HG03135 (cell line): ENCODE measurements at regions not wholly inside any gene's neighbourhood (a gene's known extent, or its start where the extent isn't known, plus 50 kb on each side); places are given as distances from the start of the nearest gene placed in this dataset.
"Not testable (repeated sequence)": the region's sequence is repeated elsewhere in the genome, so short reads cannot be mapped to it uniquely, and the experiment has no call there.

ENCODE experiments used
- ATAC-seq: cut with Tn5 transposase; IDR thresholded peaks from one replicate; pipeline ENCODE4 v1.9.1; 2021; ENCODE audit warnings: mild to moderate bottlenecking, moderate library complexity; ENCODE audit not compliant: unreplicated experiment

GRCh38 chr7:149930374-149931068 is 56.8 kb downstream of the ATP6V0E2 start:
- ATAC-seq, result not testable (repeated sequence)

- ATAC-seq, result not testable (repeated sequence)
Observed at GRCh38 chr7:149933776-149934175, 60.0 kb downstream of the ATP6V0E2 start.

GRCh38 chr7:149947346-149947745 is 73.6 kb downstream of the ATP6V0E2 start:
- ATAC-seq, result not testable (repeated sequence)

DNA sequence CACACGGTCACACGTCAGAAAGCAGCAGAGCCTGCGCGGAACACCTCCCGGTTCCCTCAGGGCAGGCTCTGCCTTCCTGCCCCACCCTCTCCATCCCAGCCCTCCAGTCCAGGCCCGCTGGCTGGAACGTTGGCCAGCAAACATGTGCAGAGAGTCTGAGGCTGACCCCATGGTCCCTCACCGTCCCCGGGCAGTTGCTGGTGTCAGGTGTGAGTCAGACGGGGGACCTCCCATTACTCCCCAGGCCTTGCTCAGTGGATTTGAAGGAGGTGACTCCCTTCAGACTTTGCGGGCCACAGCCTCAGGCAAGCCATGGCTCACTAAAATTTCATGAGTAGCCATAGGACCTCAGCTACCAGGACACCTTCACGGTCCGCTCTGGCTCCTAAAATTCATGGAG is 74.7 kb downstream of the ATP6V0E2 start:
- not testable (repeated sequence) for ATAC-seq

DNA sequence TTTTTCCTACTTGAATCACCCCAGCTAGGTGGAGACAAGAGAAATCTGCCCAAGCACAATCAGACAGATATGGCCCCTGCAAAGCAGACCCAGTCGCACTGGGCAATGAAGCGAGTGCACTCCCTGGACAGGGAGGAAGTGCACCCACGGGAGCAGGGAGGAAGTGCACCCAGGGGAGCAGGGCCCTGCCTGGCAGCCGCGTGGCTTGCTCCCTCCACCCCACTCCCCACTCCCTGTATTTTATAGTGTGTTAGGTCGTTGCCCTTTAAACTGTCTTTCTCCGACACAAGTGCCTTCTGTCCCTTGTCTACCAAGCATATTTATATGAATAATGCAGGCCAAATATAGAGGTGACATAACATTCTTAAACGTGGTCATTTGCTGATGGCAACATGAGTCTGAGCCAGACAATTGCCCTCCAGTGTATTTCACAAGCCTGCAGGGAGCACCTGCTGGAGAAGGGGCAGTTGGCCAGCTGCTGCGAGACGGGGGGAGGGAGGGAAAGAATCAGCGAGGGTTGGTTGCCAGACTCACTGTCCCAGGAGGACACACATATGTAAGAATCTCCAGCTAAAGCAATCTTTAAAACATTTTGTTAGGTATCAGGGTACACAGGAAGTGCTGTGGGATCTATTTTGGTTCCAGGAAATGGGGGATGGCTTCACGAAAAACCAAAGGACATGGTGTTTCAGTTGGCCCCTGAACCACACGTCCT is 76.3 kb downstream of the ATP6V0E2 start:
- ATAC-seq, result not testable (repeated sequence)

DNA sequence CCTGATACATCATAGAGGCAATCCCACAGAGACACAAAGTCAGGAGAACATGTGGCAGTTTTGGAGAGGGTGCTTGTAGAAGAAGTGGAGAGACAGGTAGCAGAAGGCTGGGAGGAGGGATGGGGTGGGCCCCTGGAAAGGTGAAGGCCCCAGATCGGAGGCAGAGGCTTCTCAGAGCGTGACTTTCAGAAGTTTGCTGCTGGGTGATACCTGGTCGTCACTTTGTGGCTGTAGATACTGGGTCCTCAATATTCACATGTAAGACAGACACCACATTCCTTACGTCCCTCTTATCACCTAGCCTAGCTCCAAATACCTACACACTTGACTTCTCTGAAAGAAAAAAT is 76.8 kb downstream of the ATP6V0E2 start:
- ATAC-seq, result not testable (repeated sequence)

DNA sequence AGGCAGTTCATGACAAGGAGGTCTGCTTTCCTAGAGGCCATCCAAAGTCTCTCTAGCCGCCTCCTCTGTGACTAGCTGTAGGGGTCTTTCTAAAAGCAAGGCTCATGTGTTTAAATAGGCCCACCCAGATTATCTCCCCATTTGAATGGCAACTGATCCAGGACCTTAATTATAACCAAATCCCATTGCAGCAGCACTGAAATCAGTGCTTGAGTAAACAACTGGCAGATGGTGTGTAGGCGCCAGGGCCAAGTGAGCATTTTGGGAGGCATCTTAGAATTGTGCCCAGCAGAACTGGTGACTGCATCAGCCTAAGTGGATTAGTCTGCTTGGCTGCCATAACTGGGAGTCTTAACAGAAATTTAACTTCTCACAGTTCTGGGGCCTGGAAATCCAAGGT is 77.8 kb downstream of the ATP6V0E2 start:
- ATAC-seq, result not testable (repeated sequence)

GRCh38 chr7:149958880-149959279 is 85.1 kb downstream of the ATP6V0E2 start:
- ATAC-seq, result not testable (repeated sequence)

DNA sequence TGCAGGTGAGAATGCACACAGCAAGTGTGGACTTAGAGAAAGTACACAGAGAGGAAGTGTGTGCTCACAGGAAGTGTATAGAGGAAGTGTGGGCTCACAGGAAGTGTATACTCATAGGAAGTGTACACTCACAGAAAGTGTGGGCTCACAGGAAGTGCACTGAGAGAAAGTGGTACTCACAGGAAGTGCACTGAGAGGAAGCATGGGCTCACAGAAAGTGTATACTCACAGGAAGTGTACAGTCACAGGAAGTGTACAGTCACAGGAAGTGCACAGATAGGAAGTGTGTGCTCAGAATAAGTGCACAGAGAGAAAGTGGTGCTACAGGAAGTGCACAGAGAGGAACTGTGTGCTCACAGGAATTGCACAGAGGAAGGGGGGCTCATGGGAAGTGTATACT is 87.1 kb downstream of the ATP6V0E2 start:
- ATAC-seq, result not testable (repeated sequence)

DNA sequence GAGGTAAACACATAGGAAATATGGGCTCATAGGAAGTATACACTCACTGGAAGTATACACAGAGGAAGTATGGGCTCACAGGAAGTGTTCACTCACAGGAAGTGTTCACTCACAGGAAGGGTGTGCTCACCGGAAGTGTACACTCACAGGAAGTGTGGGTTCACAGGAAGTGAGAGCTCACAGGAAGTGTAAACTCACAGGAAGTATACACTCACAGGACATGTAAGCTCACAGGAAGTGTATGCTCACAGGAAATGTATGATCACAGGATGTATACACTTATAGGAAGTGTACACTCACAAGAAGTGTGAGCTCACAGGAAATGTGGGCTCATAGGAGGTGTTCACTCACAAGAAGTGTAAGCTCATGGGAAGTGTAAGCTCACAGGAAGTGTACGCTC is 88.1 kb downstream of the ATP6V0E2 start:
- ATAC-seq, result not testable (repeated sequence)

DNA sequence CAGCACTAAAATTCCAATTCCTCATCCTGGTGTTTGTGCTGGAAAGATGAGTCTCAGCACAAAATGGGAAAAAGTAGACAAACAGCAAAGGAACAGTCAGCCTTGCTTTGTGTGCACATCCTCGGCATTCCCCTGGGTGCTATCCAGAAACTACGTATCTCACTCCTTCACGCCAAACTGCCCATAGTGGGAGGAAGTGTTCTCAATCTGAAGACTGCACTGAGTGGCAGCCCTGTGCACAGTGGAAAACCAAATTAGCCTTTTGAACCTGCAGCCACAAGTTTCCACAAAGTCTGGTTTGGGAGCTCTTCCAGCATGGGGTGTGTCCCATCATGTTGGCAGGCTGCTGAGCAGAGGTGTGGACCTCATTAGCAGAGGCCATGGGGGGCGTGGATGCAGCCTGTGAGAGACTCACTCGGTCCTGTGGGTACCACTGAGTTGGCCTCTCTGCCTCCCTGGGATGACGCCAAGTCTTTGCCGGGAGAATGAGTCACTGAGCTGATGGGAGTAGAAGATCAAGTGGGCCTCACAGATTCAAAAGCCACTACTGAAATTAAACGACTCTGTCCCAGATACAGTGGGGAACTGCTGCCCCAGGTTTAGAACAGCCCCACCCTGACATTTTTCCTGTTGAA is 89.0 kb downstream of the ATP6V0E2 start:
- ATAC-seq, result not testable (repeated sequence)

- not testable (repeated sequence) for ATAC-seq
Observed at GRCh38 chr7:149963985-149964384, 90.2 kb downstream of the ATP6V0E2 start.

GRCh38 chr7:149966444-149966843 is 92.7 kb downstream of the ATP6V0E2 start:
- ATAC-seq, result not testable (repeated sequence)

- not testable (repeated sequence) for ATAC-seq
Observed at GRCh38 chr7:149972977-149973376, 99.2 kb downstream of the ATP6V0E2 start.

DNA sequence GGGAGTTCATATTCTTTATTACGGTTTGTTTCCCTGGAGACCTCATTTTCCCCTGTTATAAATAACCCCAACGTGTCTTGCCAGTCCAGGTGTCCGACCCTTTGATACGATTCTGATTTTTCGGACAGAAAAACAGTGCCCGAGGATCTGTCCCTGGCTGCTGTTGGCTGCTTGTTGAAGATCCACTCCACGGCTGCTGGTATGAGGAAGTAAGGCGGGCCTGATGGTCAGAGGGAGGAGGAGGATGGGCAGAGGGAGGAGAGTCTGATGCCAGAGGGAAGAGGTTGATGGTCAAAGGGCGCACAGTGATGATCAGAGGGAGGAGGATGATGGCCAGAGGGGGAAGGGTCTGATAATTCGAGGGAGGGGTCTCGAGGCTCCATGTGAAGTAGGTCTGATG is 99.9 kb downstream of the ATP6V0E2 start:
- not testable (repeated sequence) for ATAC-seq

DNA sequence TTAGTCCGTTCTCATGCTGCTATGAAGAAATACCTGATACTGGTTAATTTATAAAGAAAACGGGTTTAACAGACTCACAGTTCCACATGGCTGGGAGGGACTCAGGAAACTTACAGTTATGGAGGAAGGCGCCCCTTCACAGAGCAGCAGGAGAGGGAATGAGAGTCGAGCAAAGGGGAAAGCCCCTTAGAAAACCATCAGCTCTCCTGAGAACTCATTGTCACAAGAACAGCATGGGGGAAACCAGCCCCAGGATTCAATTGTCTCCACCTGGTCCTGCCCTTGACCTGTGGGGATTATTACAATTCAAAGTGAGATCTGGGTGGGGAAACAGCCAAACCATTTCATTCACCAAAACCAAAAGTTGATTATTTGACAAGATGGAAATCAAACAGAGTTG is 101.8 kb downstream of the ATP6V0E2 start:
- not testable (repeated sequence) for ATAC-seq

- not testable (repeated sequence) for ATAC-seq
Observed at GRCh38 chr7:149978537-149978936, 104.8 kb downstream of the ATP6V0E2 start.

DNA sequence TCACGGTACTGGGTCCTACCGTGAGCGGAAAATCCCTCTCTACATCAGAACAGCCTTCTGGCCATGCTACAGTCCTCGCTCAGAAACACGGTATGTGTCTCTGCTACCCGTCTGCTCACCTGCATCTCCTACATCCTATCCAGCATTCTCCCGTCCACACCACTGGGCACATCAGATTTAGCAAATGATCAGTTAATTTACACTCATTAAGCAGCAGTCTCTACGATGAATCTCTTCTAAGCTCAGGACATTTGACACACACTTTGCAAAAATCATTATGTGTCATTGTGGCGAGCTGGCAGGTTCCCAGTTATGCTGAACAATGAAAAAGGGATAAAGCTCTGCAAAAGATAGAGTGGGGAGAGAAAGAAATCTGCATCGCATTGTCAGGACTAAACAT is 105.2 kb downstream of the ATP6V0E2 start:
- ATAC-seq, result not testable (repeated sequence)

- ATAC-seq, result not testable (repeated sequence)
Observed at GRCh38 chr7:149982537-149983112, 108.9 kb downstream of the ATP6V0E2 start.

GRCh38 chr7:149986866-149987265 is 113.1 kb downstream of the ATP6V0E2 start:
- ATAC-seq, result not testable (repeated sequence)

GRCh38 chr7:149991652-149992302 is 118.0 kb downstream of the ATP6V0E2 start:
- not testable (repeated sequence) for ATAC-seq
